ENCODE measurements at regions not wholly inside any gene's neighbourhood (a gene's known extent, or its start where the extent isn't known, plus 50 kb on each side); places are given as distances from the start of the nearest gene placed in this dataset.
"Not testable (repeated sequence)": the region's sequence is repeated elsewhere in the genome, so short reads cannot be mapped to it uniquely, and the experiment has no call there.

DNA sequence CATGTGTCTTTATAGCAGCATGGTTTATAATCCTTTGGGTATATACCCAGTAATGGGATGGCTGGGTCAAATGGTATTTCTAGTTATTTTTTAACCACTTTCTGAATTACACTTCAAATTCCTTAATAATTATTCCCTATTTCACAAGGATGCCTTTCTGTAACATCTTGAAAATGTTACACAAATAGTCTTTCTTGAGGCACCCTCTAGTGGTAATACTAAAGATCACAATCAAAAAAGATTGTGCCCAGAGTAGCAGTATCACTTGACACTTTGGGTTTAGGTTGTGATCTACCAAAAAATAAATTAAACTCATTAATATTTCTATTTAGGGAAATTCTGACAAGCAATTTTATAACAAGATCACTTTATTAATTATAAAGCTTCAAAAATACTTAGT, 74.0 kb upstream of the TEKT4 start:
- H3K36me3 ChIP-seq (ENCODE audit: control insufficient read depth in 2 of 3, insufficient read depth in 3 of 3, low read length in 3 of 3); H3K4me3 ChIP-seq (ENCODE audit: low read length in 3 of 3); intact Hi-C loops (cut with DNase I); H3K27me3 ChIP-seq (ENCODE audit: control insufficient read depth, insufficient read depth, low read length); H3K9me3 ChIP-seq (ENCODE audit: control insufficient read depth in 2 of 3, insufficient read depth in 1 of 3, low read length in 3 of 3); H3K9ac ChIP-seq (ENCODE audit: low read length in 3 of 3); H3K4me1 ChIP-seq (ENCODE audit: control insufficient read depth in 2 of 3, insufficient read depth in 2 of 3, low read depth in 1 of 3, low read length in 3 of 3); H3K27ac ChIP-seq (ENCODE audit: low read depth in 2 of 2, low read length in 2 of 2): not testable (repeated sequence)
- DNase-seq = peak in 2 of 5 donors; percentile 7 to 10
- TF ChIP-seq CTCF (IDR thresholded peaks at IDR 0.05; ENCODE audit: borderline replicate concordance, extremely low read depth, insufficient read depth) = peak; percentile 29
- FAIRE-seq = peak; percentile 46

All from kidney (tissue), 13 donors.